Body of pancreas (tissue), 4 donors: ENCODE measurements at regions not wholly inside any gene's neighbourhood (a gene's known extent, or its start where the extent isn't known, plus 50 kb on each side); places are given as distances from the start of the nearest gene placed in this dataset.

Experiments
- POLR2A ChIP-seq, 3 donors: fragments of 450-650 bp; IDR thresholded peaks; one replicate each; pipeline ENCODE4 v1.6.1; 2016; ENCODE audit warnings: antibody characterized with exemption in 3 of 3, mild to moderate bottlenecking in 2 of 3
- TF ChIP-seq, protein P1 (sequence below), 7 experiments: fragments of 450-650 bp in 4 of 7; fragments of 200-600 bp in 3 of 7; sonication (generic) in 3 of 7; IDR thresholded peaks; one replicate each; pipeline ENCODE4 v1.5.1; 2016 to 2019; ENCODE audit warnings: antibody characterized with exemption in 7 of 7

DNA sequence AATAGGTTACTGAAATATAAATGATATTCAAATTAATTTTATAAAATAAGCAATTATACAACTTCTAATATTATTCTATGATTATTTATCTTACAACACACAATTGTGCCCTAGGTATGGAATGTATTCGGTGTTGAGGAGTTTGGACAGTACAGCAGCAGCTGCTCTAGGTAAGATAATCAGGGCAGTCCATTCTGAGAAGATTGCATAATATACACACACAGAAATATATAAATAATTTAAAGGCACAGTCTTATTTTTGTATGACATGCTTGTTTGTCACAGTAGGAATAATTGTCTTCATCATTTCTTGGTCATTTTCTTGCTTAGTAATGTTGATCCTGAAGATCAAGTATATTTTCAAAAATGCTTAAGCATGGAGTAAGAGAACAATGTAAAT, 849.4 kb upstream of the MIR17HG start:
- no peak for TF ChIP-seq POLR2A (IDR thresholded peaks at IDR 0.05)
- TF ChIP-seq, protein P1, sequence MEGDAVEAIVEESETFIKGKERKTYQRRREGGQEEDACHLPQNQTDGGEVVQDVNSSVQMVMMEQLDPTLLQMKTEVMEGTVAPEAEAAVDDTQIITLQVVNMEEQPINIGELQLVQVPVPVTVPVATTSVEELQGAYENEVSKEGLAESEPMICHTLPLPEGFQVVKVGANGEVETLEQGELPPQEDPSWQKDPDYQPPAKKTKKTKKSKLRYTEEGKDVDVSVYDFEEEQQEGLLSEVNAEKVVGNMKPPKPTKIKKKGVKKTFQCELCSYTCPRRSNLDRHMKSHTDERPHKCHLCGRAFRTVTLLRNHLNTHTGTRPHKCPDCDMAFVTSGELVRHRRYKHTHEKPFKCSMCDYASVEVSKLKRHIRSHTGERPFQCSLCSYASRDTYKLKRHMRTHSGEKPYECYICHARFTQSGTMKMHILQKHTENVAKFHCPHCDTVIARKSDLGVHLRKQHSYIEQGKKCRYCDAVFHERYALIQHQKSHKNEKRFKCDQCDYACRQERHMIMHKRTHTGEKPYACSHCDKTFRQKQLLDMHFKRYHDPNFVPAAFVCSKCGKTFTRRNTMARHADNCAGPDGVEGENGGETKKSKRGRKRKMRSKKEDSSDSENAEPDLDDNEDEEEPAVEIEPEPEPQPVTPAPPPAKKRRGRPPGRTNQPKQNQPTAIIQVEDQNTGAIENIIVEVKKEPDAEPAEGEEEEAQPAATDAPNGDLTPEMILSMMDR (IDR thresholded peaks at IDR 0.05) = no peak
